ENCODE measurements at regions not wholly inside any gene's neighbourhood (a gene's known extent, or its start where the extent isn't known, plus 50 kb on each side); places are given as distances from the start of the nearest gene placed in this dataset.

DNA sequence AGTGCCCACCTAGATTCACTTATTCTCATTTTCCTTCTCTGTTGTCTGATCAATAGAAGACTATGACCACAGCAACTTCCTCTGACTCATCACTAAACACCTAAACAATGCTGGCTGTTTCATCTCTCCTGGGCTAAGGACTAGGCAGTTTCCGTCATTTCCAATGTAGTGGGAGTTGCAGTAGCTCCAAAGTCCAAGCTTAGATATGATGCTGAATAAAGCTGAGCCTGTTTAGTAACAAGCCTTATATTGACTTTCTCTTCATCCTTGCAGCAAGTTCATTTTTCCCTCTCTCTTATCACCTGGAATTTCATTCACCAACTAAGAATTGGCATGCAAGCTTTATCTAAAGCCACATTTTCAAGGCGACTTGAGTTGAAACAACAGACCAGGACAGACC lies 53.5 kb upstream of the PCDH9 start:
- H3K4me1 ChIP-seq (replicated peaks): no peaks in the 10 kb centered on the region
- intact Hi-C loops (cut with DNase I): no loop called here
- H3K27me3 ChIP-seq (replicated peaks; ENCODE audit: insufficient read depth): no peaks in the 10 kb centered on the region
- TF ChIP-seq POLR2AphosphoS5 (IDR thresholded peaks at IDR 0.05) (no peak), POLR2A (IDR thresholded peaks at IDR 0.05) (no peak)
- TF ChIP-seq, protein P1, sequence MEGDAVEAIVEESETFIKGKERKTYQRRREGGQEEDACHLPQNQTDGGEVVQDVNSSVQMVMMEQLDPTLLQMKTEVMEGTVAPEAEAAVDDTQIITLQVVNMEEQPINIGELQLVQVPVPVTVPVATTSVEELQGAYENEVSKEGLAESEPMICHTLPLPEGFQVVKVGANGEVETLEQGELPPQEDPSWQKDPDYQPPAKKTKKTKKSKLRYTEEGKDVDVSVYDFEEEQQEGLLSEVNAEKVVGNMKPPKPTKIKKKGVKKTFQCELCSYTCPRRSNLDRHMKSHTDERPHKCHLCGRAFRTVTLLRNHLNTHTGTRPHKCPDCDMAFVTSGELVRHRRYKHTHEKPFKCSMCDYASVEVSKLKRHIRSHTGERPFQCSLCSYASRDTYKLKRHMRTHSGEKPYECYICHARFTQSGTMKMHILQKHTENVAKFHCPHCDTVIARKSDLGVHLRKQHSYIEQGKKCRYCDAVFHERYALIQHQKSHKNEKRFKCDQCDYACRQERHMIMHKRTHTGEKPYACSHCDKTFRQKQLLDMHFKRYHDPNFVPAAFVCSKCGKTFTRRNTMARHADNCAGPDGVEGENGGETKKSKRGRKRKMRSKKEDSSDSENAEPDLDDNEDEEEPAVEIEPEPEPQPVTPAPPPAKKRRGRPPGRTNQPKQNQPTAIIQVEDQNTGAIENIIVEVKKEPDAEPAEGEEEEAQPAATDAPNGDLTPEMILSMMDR (IDR thresholded peaks at IDR 0.05): no peak
- DNase-seq (ENCODE audit: low spot score): no peak
- no peaks in the 10 kb centered on the region for H3K9me3 ChIP-seq
- 86% methylated on average over 2 of the region's 2 CpGs for WGBS
- no peak overlapping the region for H3K27ac ChIP-seq
- no peak overlapping the region for H3K4me3 ChIP-seq
- no peaks in the 10 kb centered on the region for H3K36me3 ChIP-seq

DNA sequence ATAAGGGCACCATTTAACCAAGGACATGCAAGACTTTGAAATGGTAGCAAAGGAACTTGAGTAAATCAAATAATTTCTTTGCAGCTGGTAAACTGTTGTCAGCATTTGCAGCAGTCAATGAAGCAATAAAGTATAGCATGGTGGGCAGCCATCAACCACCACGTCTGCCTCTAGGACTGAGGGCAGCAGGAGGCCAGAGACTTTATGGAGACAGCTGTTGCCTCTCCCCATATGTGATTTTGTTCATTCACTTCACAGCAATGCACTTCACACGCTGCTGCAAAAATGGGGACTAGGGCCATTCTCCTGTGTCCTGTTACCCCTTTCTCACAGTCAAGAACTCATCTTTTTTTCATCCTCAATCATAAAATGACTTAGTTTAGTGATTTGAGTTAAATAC lies 51.3 kb upstream of the PCDH9 start:
- Histone ChIP-seq H3K36me3 (no peaks in the 10 kb centered on the region), H3K4me3 (no peak overlapping the region), H3K27me3 (replicated peaks; ENCODE audit: insufficient read depth) (no peaks in the 10 kb centered on the region), H3K9me3 (no peaks in the 10 kb centered on the region), H3K27ac (no peak overlapping the region), H3K4me1 (replicated peaks) (no peaks in the 10 kb centered on the region)
- DNase-seq (ENCODE audit: low spot score): no peak
- no peak for TF ChIP-seq POLR2AphosphoS5 (IDR thresholded peaks at IDR 0.05)
- no peak for TF ChIP-seq POLR2A (IDR thresholded peaks at IDR 0.05)
- TF ChIP-seq, protein P1 (IDR thresholded peaks at IDR 0.05): no peak
- intact Hi-C loops (cut with DNase I): no loop called here
- 72% methylated on average over 2 of the region's 2 CpGs for WGBS

Small RNA genes lying in the stretch of these regions (small RNA-seq; reads per million reads assigned to genes)
- gene RN7SL761P: 0 reads per million in 2 donors
- 0 reads per million in 2 donors for gene RPL37P21
- 0 reads per million in 2 donors for gene RPS3AP52
- gene SNRPFP3: 0 reads per million in 2 donors
